IMR-90 (cell line): ENCODE measurements at regions not wholly inside any gene's neighbourhood (a gene's known extent, or its start where the extent isn't known, plus 50 kb on each side); places are given as distances from the start of the nearest gene placed in this dataset.

Source experiments
- ATAC-seq: fragments of 200-7000 bp; cut with Tn5 transposase; 2 replicates; pipeline ENCODE4 v1.9.1; 2020; ENCODE audit warnings: low read depth, mild to moderate bottlenecking, moderate library complexity
- BruUV-seq: library from RNA; stranded (reverse); fragments of 400-500 nt; replicated peaks from 2 replicates; lab custom pipeline; 2021; lab: Mats Ljungman, UMichigan
- CTCF ChIA-PET: fragments of 300-600 bp; formaldehyde crosslinking; extraction: SDS; loops from one replicate; lab custom pipeline; 2021; ENCODE audit warnings: antibody characterized with exemption; lab: Yijun Ruan, JAX
- POLR2A ChIA-PET: fragments of 300-600 bp; sonication (Branson Sonifier 250); formaldehyde crosslinking; loops from one replicate; lab custom pipeline; 2022; ENCODE audit warnings: antibody characterized with exemption; ENCODE audit not compliant: unreplicated experiment; lab: Charles Lee
- DNase-seq: peaks from one replicate; pipeline ENCODE4 v3.0.0; 2013
- H2AFZ ChIP-seq: replicated peaks from 2 replicates; pipeline ENCODE3; 2013; ENCODE audit warnings: low read length, mild to moderate bottlenecking; ENCODE audit not compliant: poor library complexity
- H2AK5ac ChIP-seq: 2 replicates; pipeline ENCODE4 v1.6.1; 2013; ENCODE audit warnings: low read depth, low read length, inconsistent platforms
- H2AK9ac ChIP-seq: replicated peaks from 2 replicates; pipeline ENCODE3; 2013; ENCODE audit warnings: mild to moderate bottlenecking, low read depth, low read length, moderate library complexity; ENCODE audit not compliant: poor library complexity
- H2BK120ac ChIP-seq: 2 replicates; pipeline ENCODE4 v1.6.1; 2013; ENCODE audit warnings: low read depth, low read length, inconsistent platforms
- H2BK15ac ChIP-seq: 3 replicates; pipeline ENCODE4 v1.6.1; 2013; ENCODE audit warnings: low read depth, low read length, inconsistent platforms
- H2BK20ac ChIP-seq: 2 replicates; pipeline ENCODE4 v1.6.1; 2013; ENCODE audit warnings: low read depth, mild to moderate bottlenecking, inconsistent platforms, low read length, moderate library complexity
- H2BK5ac ChIP-seq: 2 replicates; pipeline ENCODE4 v1.6.1; 2013; ENCODE audit warnings: mild to moderate bottlenecking, low read depth, low read length, inconsistent platforms; ENCODE audit not compliant: poor library complexity, severe bottlenecking
- H3K14ac ChIP-seq: replicated peaks from 2 replicates; pipeline ENCODE4 v1.6.1; 2013; ENCODE audit warnings: low read depth, low read length, inconsistent platforms
- H3K18ac ChIP-seq: 2 replicates; pipeline ENCODE4 v1.6.1; 2013; ENCODE audit warnings: low read depth, low read length, control low read depth
- H3K23ac ChIP-seq: 2 replicates; pipeline ENCODE4 v1.6.1; 2013; ENCODE audit warnings: low read depth, low read length, inconsistent platforms
- H3K27ac ChIP-seq: 2 replicates; pipeline ENCODE4 v1.5.1; 2013; ENCODE audit warnings: mild to moderate bottlenecking, control low read depth, low read length; ENCODE audit not compliant: insufficient read depth
- H3K27me3 ChIP-seq: 2 replicates; pipeline ENCODE4 v1.6.1; 2013; ENCODE audit warnings: low read length; ENCODE audit not compliant: control insufficient read depth, insufficient read depth
- H3K36me3 ChIP-seq: 2 replicates; pipeline ENCODE4 v1.6.1; 2013; ENCODE audit warnings: low read length, mixed read lengths; ENCODE audit not compliant: control insufficient read depth, insufficient read depth
- H3K4ac ChIP-seq: 2 replicates; pipeline ENCODE4 v1.6.1; 2013; ENCODE audit warnings: low read depth, low read length, inconsistent platforms
- H3K4me1 ChIP-seq: 2 replicates; pipeline ENCODE4 v1.6.1; 2013; ENCODE audit warnings: low read length, mixed read lengths; ENCODE audit not compliant: control insufficient read depth, insufficient read depth
- H3K4me2 ChIP-seq: 2 replicates; pipeline ENCODE4 v1.6.1; 2013; ENCODE audit warnings: low read depth, mild to moderate bottlenecking, control low read depth, low read length, moderate library complexity
- H3K4me3 ChIP-seq: 2 replicates; pipeline ENCODE4 v1.5.1; 2013; ENCODE audit warnings: low read depth, mild to moderate bottlenecking, control low read depth, low read length, moderate library complexity; ENCODE audit not compliant: insufficient read depth
- H3K56ac ChIP-seq: 2 replicates; pipeline ENCODE4 v1.6.1; 2013; ENCODE audit warnings: low read length, inconsistent platforms; ENCODE audit not compliant: insufficient read depth; ENCODE audit errors: extremely low read depth
- H3K79me1 ChIP-seq, 2 experiments: 2 replicates each; pipeline ENCODE4 v1.6.1; 2013; ENCODE audit warnings: low read length in 2 of 2, inconsistent platforms in 1 of 2, low read depth in 1 of 2
- H3K9ac ChIP-seq: 2 replicates; pipeline ENCODE4 v1.6.1; 2013; ENCODE audit warnings: low read depth, low read length, control low read depth
- H3K9me1 ChIP-seq: 2 replicates; pipeline ENCODE4 v1.6.1; 2013; ENCODE audit warnings: low read length, inconsistent platforms; ENCODE audit not compliant: insufficient read depth
- H3K9me3 ChIP-seq: 2 replicates; pipeline ENCODE4 v1.6.1; 2013; ENCODE audit warnings: low read length; ENCODE audit not compliant: control insufficient read depth, insufficient read depth
- H4K20me1 ChIP-seq: 2 replicates; pipeline ENCODE4 v1.6.1; 2013; ENCODE audit warnings: low read length, inconsistent platforms; ENCODE audit not compliant: insufficient read depth
- H4K5ac ChIP-seq: 2 replicates; pipeline ENCODE4 v1.6.1; 2013; ENCODE audit warnings: mild to moderate bottlenecking, low read depth, low read length, control low read depth
- H4K8ac ChIP-seq, 2 experiments: 2 replicates each; pipeline ENCODE4 v1.6.1; 2013; ENCODE audit warnings: low read depth in 2 of 2, low read length in 2 of 2, control low read depth in 1 of 2, inconsistent platforms in 1 of 2
- H4K91ac ChIP-seq: 2 replicates; pipeline ENCODE4 v1.6.1; 2013; ENCODE audit warnings: low read depth, low read length, inconsistent platforms; ENCODE audit not compliant: insufficient read depth
- MAFK ChIP-seq: IDR thresholded peaks from 2 replicates; pipeline ENCODE4 v1.6.1; 2012; ENCODE audit warnings: low read depth, low read length, improper control_type of control experiment
- POLR2A ChIP-seq: IDR thresholded peaks from 2 replicates; pipeline ENCODE4 v1.6.1; 2012; ENCODE audit warnings: mild to moderate bottlenecking, low read depth, low read length
- WGBS, 2 experiments: methylation state at CpG; one replicate each; pipeline versions ENCODE4 v1.1.5 to v1.1.7; 2013; ENCODE audit warnings: missing lambda C conversion rate in 2 of 2; ENCODE audit not compliant: insufficient read length in 1 of 2; ENCODE audit errors: extremely low coverage in 2 of 2; 5-methylcytosine and 5-hydroxymethylcytosine counted together
- dilution Hi-C: fragments of 300-500 bp; cut with HindIII; formaldehyde crosslinking; loops from one replicate; pipeline ENCODE4 v1.14.3; 2018; ENCODE audit warnings: low sequenced_read_pairs; ENCODE audit not compliant: unreplicated experiment
- in situ Hi-C: fragments of 300-500 bp; cut with MboI; formaldehyde crosslinking; loops from 3 replicates; pipeline ENCODE4 v1.14.3; 2019; ENCODE audit warnings: low sequenced_read_pairs, inconsistent platforms, mixed read lengths
- intact Hi-C: fragments of 100-400 bp; cut with micrococcal nuclease; formaldehyde crosslinking; loops from 2 replicates; pipeline ENCODE4 v1.10.0; 2022

GRCh38 chr2:58354230-58354629, 113.1 kb upstream of the FANCL start:
- H4K8ac ChIP-seq, result no peak overlapping the region
- no peak overlapping the region for H2BK15ac ChIP-seq
- H3K18ac ChIP-seq, result no peak overlapping the region
- CTCF ChIA-PET, result no interaction called here
- no peak overlapping the region for H3K23ac ChIP-seq
- H3K4me2 ChIP-seq, result no peak overlapping the region
- H2AK9ac ChIP-seq, result no peak overlapping the region
- H3K14ac ChIP-seq, result no peak overlapping the region
- dilution Hi-C loops (no loop called here), in situ Hi-C loops (no loop called here), intact Hi-C loops (no loop called here)
- no peak overlapping the region for H2BK20ac ChIP-seq
- H2BK5ac ChIP-seq, result no peak overlapping the region
- no peak overlapping the region for H3K9ac ChIP-seq
- no peak for DNase-seq
- no peak overlapping the region for H2AK5ac ChIP-seq
- no TSS peak for BruUV-seq
- no peak for ATAC-seq
- POLR2A ChIA-PET, result no interaction called here
- no peaks in the 10 kb centered on the region for H3K27me3 ChIP-seq
- H3K4me3 ChIP-seq, result no peak overlapping the region
- no peak overlapping the region for H3K4ac ChIP-seq
- H3K9me3 ChIP-seq, result no peaks in the 10 kb centered on the region
- no peaks in the 10 kb centered on the region for H3K9me1 ChIP-seq
- no peaks in the 10 kb centered on the region for H3K36me3 ChIP-seq
- H2AFZ ChIP-seq, result no peak overlapping the region
- H3K56ac ChIP-seq, result no peak overlapping the region
- H3K79me1 ChIP-seq, result no peaks in the 10 kb centered on the region
- no peak overlapping the region for H2BK120ac ChIP-seq
- no peaks in the 10 kb centered on the region for H4K20me1 ChIP-seq
- TF ChIP-seq POLR2A (no peak), MAFK (peak; percentile 67)
- WGBS, 2 experiments, result no CpG with 5 or more reads among the region's 1 CpG
- no peaks in the 10 kb centered on the region for H3K4me1 ChIP-seq
- H4K91ac ChIP-seq, result no peak overlapping the region
- no peak overlapping the region for H3K27ac ChIP-seq
- no peak overlapping the region for H4K5ac ChIP-seq
